Subcutaneous abdominal adipose tissue (tissue), 5 donors: ENCODE measurements at regions not wholly inside any gene's neighbourhood (a gene's known extent, or its start where the extent isn't known, plus 50 kb on each side); places are given as distances from the start of the nearest gene placed in this dataset.
"Not testable (repeated sequence)": the region's sequence is repeated elsewhere in the genome, so short reads cannot be mapped to it uniquely, and the experiment has no call there.

Source experiments
- H3K27ac ChIP-seq: one replicate; pipeline ENCODE4 v1.7.0; 2013; ENCODE audit warnings: low read depth, mild to moderate bottlenecking, inconsistent platforms, low read length, moderate library complexity
- H3K27me3 ChIP-seq, 5 donors: one replicate each; pipeline ENCODE4 v1.7.0; 2013; ENCODE audit warnings: low read length in 5 of 5, inconsistent platforms in 1 of 5; ENCODE audit not compliant: control insufficient read depth in 5 of 5, insufficient read depth in 4 of 5
- H3K36me3 ChIP-seq, 5 donors: one replicate each; pipeline ENCODE4 v1.7.0; 2013; ENCODE audit warnings: low read length in 5 of 5; ENCODE audit not compliant: control insufficient read depth in 5 of 5, insufficient read depth in 5 of 5
- H3K4me1 ChIP-seq, 5 donors: one replicate each; pipeline ENCODE4 v1.7.0; 2013; ENCODE audit warnings: low read length in 5 of 5, mild to moderate bottlenecking in 3 of 5, moderate library complexity in 1 of 5; ENCODE audit not compliant: control insufficient read depth in 5 of 5, insufficient read depth in 5 of 5
- H3K4me3 ChIP-seq, 5 donors: one replicate each; pipeline ENCODE4 v1.7.0; 2013; ENCODE audit warnings: low read length in 5 of 5, low read depth in 1 of 5
- H3K9ac ChIP-seq, 5 donors: one replicate each; pipeline ENCODE4 v1.7.0; 2013; ENCODE audit warnings: low read length in 5 of 5, mild to moderate bottlenecking in 4 of 5, moderate library complexity in 3 of 5
- H3K9me3 ChIP-seq, 5 donors: one replicate each; pipeline ENCODE4 v1.7.0; 2013; ENCODE audit warnings: low read length in 5 of 5; ENCODE audit not compliant: control insufficient read depth in 5 of 5
- donor health status: healthy.
- donor health status: healthy.
- donor health status: healthy.
- donor health status: healthy.
- donor health status: healthy.

GRCh38 chr12:113537046-113537750 is 65.5 kb upstream of the LHX5 start:
- Histone ChIP-seq H3K27me3 (peaks cover 13 to 23% (median 16%) of the 10 kb centered on the region in 5 donors), H3K9me3 (peaks cover 3 to 14% (median 4%) of the 10 kb centered on the region in 5 donors), H3K4me1 (peaks cover 0 to 4% (median 0%) of the 10 kb centered on the region in 5 donors), H3K4me3 (no peak overlapping the region), H3K9ac (no peak overlapping the region), H3K36me3 (no peaks in the 10 kb centered on the region), H3K27ac (no peak overlapping the region)

- H3K4me3 ChIP-seq, result no peak overlapping the region
- H3K36me3 ChIP-seq, result no peaks in the 10 kb centered on the region
- H3K4me1 ChIP-seq, result peaks cover 0 to 4% (median 0%) of the 10 kb centered on the region in 5 donors
- no peak overlapping the region for H3K9ac ChIP-seq
- peaks cover 0 to 11% (median 4%) of the 10 kb centered on the region in 5 donors for H3K9me3 ChIP-seq
- peaks cover 10 to 25% (median 16%) of the 10 kb centered on the region in 5 donors for H3K27me3 ChIP-seq
- H3K27ac ChIP-seq, result no peak overlapping the region
Measured at GRCh38 chr12:113535100-113535499, 63.4 kb upstream of the LHX5 start.

- Histone ChIP-seq H3K4me3 (no peak overlapping the region), H3K9ac (no peak overlapping the region), H3K36me3 (no peaks in the 10 kb centered on the region), H3K9me3 (peaks cover 0 to 11% (median 4%) of the 10 kb centered on the region in 5 donors), H3K27me3 (peaks cover 10 to 25% (median 16%) of the 10 kb centered on the region in 5 donors), H3K27ac (no peak overlapping the region), H3K4me1 (peaks cover 0 to 4% (median 0%) of the 10 kb centered on the region in 5 donors)
Measured at GRCh38 chr12:113534555-113534954, 62.9 kb upstream of the LHX5 start.

GRCh38 chr12:113533842-113534375 is 62.2 kb upstream of the LHX5 start:
- Histone ChIP-seq H3K4me1 (peaks cover 0 to 4% (median 0%) of the 10 kb centered on the region in 5 donors), H3K4me3 (no peak overlapping the region), H3K27ac (no peak overlapping the region), H3K9ac (peak overlapping the region in 1 of 5 donors; percentile 96), H3K36me3 (no peaks in the 10 kb centered on the region), H3K27me3 (peaks cover 10 to 25% (median 18%) of the 10 kb centered on the region in 5 donors), H3K9me3 (peaks cover 0 to 6% (median 0%) of the 10 kb centered on the region in 5 donors)

GRCh38 chr12:113532292-113532691 is 60.6 kb upstream of the LHX5 start:
- peaks cover 0 to 4% (median 0%) of the 10 kb centered on the region in 5 donors for H3K4me1 ChIP-seq
- H3K4me3 ChIP-seq, result no peak overlapping the region
- H3K9me3 ChIP-seq, result peaks cover 0 to 2% (median 0%) of the 10 kb centered on the region in 5 donors
- H3K27ac ChIP-seq, result no peak overlapping the region
- H3K27me3 ChIP-seq, result peaks cover 10 to 33% (median 30%) of the 10 kb centered on the region in 5 donors
- H3K9ac ChIP-seq, result no peak overlapping the region
- H3K36me3 ChIP-seq, result no peaks in the 10 kb centered on the region

- not testable (repeated sequence) for H3K4me1 ChIP-seq, H3K9me3 ChIP-seq, H3K36me3 ChIP-seq, H3K27ac ChIP-seq, H3K9ac ChIP-seq, H3K4me3 ChIP-seq
- peaks cover 10 to 37% (median 28%) of the 10 kb centered on the region in 5 donors for H3K27me3 ChIP-seq
Measured at GRCh38 chr12:113531073-113531472, 59.4 kb upstream of the LHX5 start.

GRCh38 chr12:113528606-113529293 is 57.1 kb upstream of the LHX5 start:
- H3K36me3 ChIP-seq, result no peaks in the 10 kb centered on the region
- no peaks in the 10 kb centered on the region for H3K9me3 ChIP-seq
- H3K4me3 ChIP-seq, result no peak overlapping the region
- no peak overlapping the region for H3K27ac ChIP-seq
- H3K9ac ChIP-seq, result no peak overlapping the region
- H3K4me1 ChIP-seq, result no peaks in the 10 kb centered on the region
- H3K27me3 ChIP-seq, result peaks cover 10 to 37% (median 29%) of the 10 kb centered on the region in 5 donors

- H3K9ac ChIP-seq, result no peak overlapping the region
- no peaks in the 10 kb centered on the region for H3K9me3 ChIP-seq
- H3K36me3 ChIP-seq, result no peaks in the 10 kb centered on the region
- no peak overlapping the region for H3K4me3 ChIP-seq
- no peaks in the 10 kb centered on the region for H3K4me1 ChIP-seq
- no peak overlapping the region for H3K27ac ChIP-seq
- peaks cover 12 to 48% (median 31%) of the 10 kb centered on the region in 5 donors for H3K27me3 ChIP-seq
Measured at GRCh38 chr12:113525066-113525465, 53.4 kb upstream of the LHX5 start.

GRCh38 chr12:113524495-113524894 is 52.8 kb upstream of the LHX5 start:
- Histone ChIP-seq H3K27ac (no peak overlapping the region), H3K4me3 (no peak overlapping the region), H3K4me1 (no peaks in the 10 kb centered on the region), H3K9ac (no peak overlapping the region), H3K27me3 (peaks cover 13 to 51% (median 36%) of the 10 kb centered on the region in 5 donors), H3K9me3 (no peaks in the 10 kb centered on the region), H3K36me3 (no peaks in the 10 kb centered on the region)

- no peaks in the 10 kb centered on the region for H3K4me1 ChIP-seq
- no peak overlapping the region for H3K4me3 ChIP-seq
- no peaks in the 10 kb centered on the region for H3K36me3 ChIP-seq
- peaks cover 26 to 55% (median 41%) of the 10 kb centered on the region in 5 donors for H3K27me3 ChIP-seq
- H3K27ac ChIP-seq, result no peak overlapping the region
- H3K9ac ChIP-seq, result no peak overlapping the region
- H3K9me3 ChIP-seq, result peaks cover 0 to 4% (median 0%) of the 10 kb centered on the region in 5 donors
Measured at GRCh38 chr12:113521708-113522107, 50.0 kb upstream of the LHX5 start.
